ENCODE measurements at regions not wholly inside any gene's neighbourhood (a gene's known extent, or its start where the extent isn't known, plus 50 kb on each side); places are given as distances from the start of the nearest gene placed in this dataset.

DNA sequence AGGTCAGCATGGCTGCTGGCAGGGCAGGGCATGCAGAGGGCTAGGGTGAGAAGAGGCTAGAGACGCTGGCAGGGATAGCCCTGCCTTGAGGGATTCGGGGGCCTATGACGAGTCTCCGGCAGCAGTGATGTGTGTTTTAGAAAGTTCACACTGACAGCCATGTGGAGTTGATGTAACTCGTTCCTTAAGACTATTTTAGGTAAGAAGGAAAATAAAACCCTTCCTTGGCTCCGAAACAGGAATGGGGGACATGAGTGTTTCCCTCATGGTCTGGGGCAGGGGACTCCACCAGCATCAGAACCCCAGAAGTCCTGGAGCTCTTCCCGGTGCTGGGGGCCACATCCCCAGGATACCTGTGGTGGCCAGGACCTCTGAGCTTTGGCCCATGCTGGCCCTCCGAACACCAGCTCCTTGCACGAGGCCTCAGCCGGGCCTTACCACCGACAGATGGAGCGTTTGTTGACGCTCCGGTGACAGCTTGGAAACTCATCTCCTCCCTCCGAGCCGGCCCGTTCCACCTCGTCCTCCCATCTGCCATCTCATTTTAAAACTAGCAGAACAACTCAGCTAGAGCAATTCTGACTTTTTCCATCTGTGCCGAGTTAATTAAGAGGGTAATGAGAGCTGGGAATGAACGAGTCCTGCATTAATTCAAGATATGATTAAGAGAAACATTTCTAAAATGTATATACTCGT lies 337.7 kb downstream of the CDK5RAP2 start:
- BruUV-seq (replicated peaks): no TSS peak
- DNase-seq: no peak
- no peaks in the 10 kb centered on the region for H3K9me3 ChIP-seq
- no peak for TF ChIP-seq CTCF (IDR thresholded peaks at IDR 0.05; ENCODE audit: insufficient read depth in 1 of 2, low read depth in 1 of 2, low read length in 1 of 2, severe bottlenecking in 1 of 2, unreplicated experiment in 1 of 2)
- POLR2A ChIA-PET: no interaction called here
- intact Hi-C loops (cut with micrococcal nuclease; ENCODE audit: unreplicated experiment): no loop called here
- no peaks in the 10 kb centered on the region for H3K36me3 ChIP-seq (ENCODE audit: control insufficient read depth, insufficient read depth, low read length)
- Mint-ChIP-seq H3K27me3 (ENCODE audit: insufficient read depth, unreplicated experiment) (no peaks in the 10 kb centered on the region), H3K27ac (ENCODE audit: unreplicated experiment) (no peak overlapping the region), H3K9me3 (ENCODE audit: unreplicated experiment) (no peaks in the 10 kb centered on the region), H3K4me3 (ENCODE audit: unreplicated experiment) (no peak overlapping the region), H3K4me1 (ENCODE audit: low read depth, unreplicated experiment) (no peaks in the 10 kb centered on the region), H3K36me3 (ENCODE audit: insufficient read depth, unreplicated experiment) (no peaks in the 10 kb centered on the region)
- CTCF ChIA-PET: no interaction called here
- no peaks in the 10 kb centered on the region for H3K4me1 ChIP-seq
- H3K4me3 ChIP-seq (ENCODE audit: low read depth, low read length): no peak overlapping the region
- no peaks in the 10 kb centered on the region for H3K27me3 ChIP-seq (replicated peaks; ENCODE audit: control insufficient read depth, insufficient read depth, low read length)

GRCh38 chr9:120236596-120236995 lies 343.4 kb downstream of the CDK5RAP2 start:
- no peak overlapping the region for H3K27ac Mint-ChIP-seq (ENCODE audit: unreplicated experiment)
- no peaks in the 10 kb centered on the region for H3K27me3 ChIP-seq (replicated peaks; ENCODE audit: control insufficient read depth, insufficient read depth, low read length)
- H3K27me3 Mint-ChIP-seq (ENCODE audit: insufficient read depth, unreplicated experiment): peaks cover 11% of the 10 kb centered on the region
- no peaks in the 10 kb centered on the region for H3K4me1 ChIP-seq
- no peaks in the 10 kb centered on the region for H3K9me3 ChIP-seq
- ChIA-PET CTCF (no interaction called here), POLR2A (no interaction called here)
- H3K36me3 ChIP-seq (ENCODE audit: control insufficient read depth, insufficient read depth, low read length): no peaks in the 10 kb centered on the region
- no peak overlapping the region for H3K4me3 ChIP-seq (ENCODE audit: low read depth, low read length)
- DNase-seq: no peak
- intact Hi-C loops (cut with micrococcal nuclease; ENCODE audit: unreplicated experiment): no loop called here
- TF ChIP-seq CTCF (IDR thresholded peaks at IDR 0.05; ENCODE audit: insufficient read depth in 1 of 2, low read depth in 1 of 2, low read length in 1 of 2, severe bottlenecking in 1 of 2, unreplicated experiment in 1 of 2): no peak
- no peaks in the 10 kb centered on the region for H3K4me1 Mint-ChIP-seq (ENCODE audit: low read depth, unreplicated experiment)
- H3K36me3 Mint-ChIP-seq (ENCODE audit: insufficient read depth, unreplicated experiment): no peaks in the 10 kb centered on the region
- BruUV-seq (replicated peaks): no TSS peak
- H3K9me3 Mint-ChIP-seq (ENCODE audit: unreplicated experiment): no peaks in the 10 kb centered on the region
- H3K4me3 Mint-ChIP-seq (ENCODE audit: unreplicated experiment): no peak overlapping the region

- H3K4me1 Mint-ChIP-seq (ENCODE audit: low read depth, unreplicated experiment): no peaks in the 10 kb centered on the region
- no TSS peak for BruUV-seq (replicated peaks)
- Histone ChIP-seq H3K9me3 (no peaks in the 10 kb centered on the region), H3K4me1 (no peaks in the 10 kb centered on the region), H3K27me3 (replicated peaks; ENCODE audit: control insufficient read depth, insufficient read depth, low read length) (no peaks in the 10 kb centered on the region), H3K36me3 (ENCODE audit: control insufficient read depth, insufficient read depth, low read length) (no peaks in the 10 kb centered on the region), H3K4me3 (ENCODE audit: low read depth, low read length) (no peak overlapping the region)
- CTCF ChIA-PET: no interaction called here
- no peak for TF ChIP-seq CTCF (IDR thresholded peaks at IDR 0.05; ENCODE audit: insufficient read depth in 1 of 2, low read depth in 1 of 2, low read length in 1 of 2, severe bottlenecking in 1 of 2, unreplicated experiment in 1 of 2)
- no peaks in the 10 kb centered on the region for H3K36me3 Mint-ChIP-seq (ENCODE audit: insufficient read depth, unreplicated experiment)
- no peak overlapping the region for H3K4me3 Mint-ChIP-seq (ENCODE audit: unreplicated experiment)
- H3K27me3 Mint-ChIP-seq (ENCODE audit: insufficient read depth, unreplicated experiment): peaks cover 11% of the 10 kb centered on the region
- H3K9me3 Mint-ChIP-seq (ENCODE audit: unreplicated experiment): no peaks in the 10 kb centered on the region
- POLR2A ChIA-PET: no interaction called here
- no peak overlapping the region for H3K27ac Mint-ChIP-seq (ENCODE audit: unreplicated experiment)
- no peak for DNase-seq
- intact Hi-C loops (cut with micrococcal nuclease; ENCODE audit: unreplicated experiment): no loop called here
Observed at GRCh38 chr9:120235081-120235480, 344.9 kb downstream of the CDK5RAP2 start.
